Hepatocyte (in vitro differentiated cells): ENCODE measurements at regions not wholly inside any gene's neighbourhood (a gene's known extent, or its start where the extent isn't known, plus 50 kb on each side); places are given as distances from the start of the nearest gene placed in this dataset.

Experiments used
- DNase-seq: peaks from one replicate; pipeline ENCODE4 v3.0.0-alpha.2; 2016; ENCODE audit warnings: low spot score
- H2AFZ ChIP-seq: fragments of 200-600 bp; sonication (generic); 2 replicates; pipeline ENCODE4 v1.6.0; 2016; ENCODE audit warnings: antibody characterized with exemption, mild to moderate bottlenecking
- H3K27ac ChIP-seq: fragments of 200-600 bp; sonication (generic); 2 replicates; pipeline ENCODE4 v1.5.1; 2016; ENCODE audit warnings: mild to moderate bottlenecking
- H3K27me3 ChIP-seq: fragments of 200-600 bp; sonication (generic); 2 replicates; pipeline ENCODE4 v1.6.1; 2016
- H3K36me3 ChIP-seq: fragments of 200-600 bp; sonication (generic); replicated peaks from 2 replicates; pipeline ENCODE4 v1.5.1; 2016; ENCODE audit warnings: low read depth; ENCODE audit not compliant: insufficient read depth
- H3K4me1 ChIP-seq: fragments of 200-600 bp; sonication (generic); 2 replicates; pipeline ENCODE4 v1.5.1; 2016; ENCODE audit warnings: mild to moderate bottlenecking, moderate library complexity; ENCODE audit not compliant: insufficient read depth
- H3K4me2 ChIP-seq: fragments of 200-600 bp; sonication (generic); 2 replicates; pipeline ENCODE4 v1.6.0; 2016
- H3K4me3 ChIP-seq: fragments of 200-600 bp; sonication (generic); 2 replicates; pipeline ENCODE4 v1.5.1; 2016; ENCODE audit warnings: mild to moderate bottlenecking
- H3K79me2 ChIP-seq: fragments of 200-600 bp; sonication (generic); 2 replicates; pipeline ENCODE4 v1.6.0; 2017; ENCODE audit warnings: mild to moderate bottlenecking
- H3K9me2 ChIP-seq: fragments of 200-600 bp; sonication (generic); replicated peaks from 2 replicates; pipeline ENCODE4 v1.6.0; 2017; ENCODE audit warnings: mild to moderate bottlenecking; ENCODE audit not compliant: insufficient read depth
- H3K9me3 ChIP-seq: fragments of 200-600 bp; sonication (generic); 2 replicates; pipeline ENCODE4 v1.5.1; 2016; ENCODE audit warnings: low read depth, mild to moderate bottlenecking
- H4K20me1 ChIP-seq: fragments of 200-600 bp; sonication (generic); 2 replicates; pipeline ENCODE4 v1.6.0; 2016; ENCODE audit warnings: mild to moderate bottlenecking; ENCODE audit not compliant: insufficient read depth, poor library complexity, severe bottlenecking
- CTCF ChIP-seq: fragments of 200-600 bp; sonication (generic); IDR thresholded peaks from 2 replicates; pipeline ENCODE4 v1.5.1; 2016; ENCODE audit warnings: antibody characterized with exemption, mild to moderate bottlenecking; ENCODE audit not compliant: poor library complexity
- EZH2 ChIP-seq: fragments of 200-600 bp; sonication (generic); IDR thresholded peaks from 2 replicates; pipeline ENCODE4 v1.6.1; 2016; ENCODE audit warnings: antibody characterized with exemption, mild to moderate bottlenecking, borderline replicate concordance
- EZH2phosphoT487 ChIP-seq: fragments of 200-600 bp; sonication (generic); IDR thresholded peaks from one replicate; pipeline ENCODE4 v1.6.1; 2018; ENCODE audit warnings: antibody characterized with exemption, mild to moderate bottlenecking, low read depth, moderate library complexity; ENCODE audit not compliant: unreplicated experiment, severe bottlenecking
- WGBS: methylation state at CpG from one replicate; pipeline ENCODE4 v1.1.6; 2016; ENCODE audit warnings: low lambda C conversion rate; ENCODE audit errors: missing lambda C conversion rate; 5-methylcytosine and 5-hydroxymethylcytosine counted together

DNA sequence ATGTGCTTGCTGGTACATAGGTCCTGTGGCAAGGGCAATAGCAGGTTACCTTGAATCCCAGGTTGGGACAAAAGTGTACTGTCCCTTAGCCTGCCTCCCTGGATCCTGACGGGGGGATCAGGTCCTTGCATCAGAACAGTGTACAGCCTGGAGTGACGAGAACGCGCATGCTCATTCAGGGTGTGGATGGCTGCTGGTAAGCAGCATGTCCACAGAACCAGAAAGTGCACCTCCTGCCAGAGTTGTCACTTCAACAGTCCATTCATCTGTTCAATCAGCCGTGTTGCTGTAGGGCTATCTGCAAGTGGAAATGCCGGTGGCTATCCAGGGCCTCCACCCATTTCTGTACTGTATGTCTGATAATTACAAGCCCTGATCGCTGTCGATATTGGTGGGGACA is 236.3 kb upstream of the SOX4 start:
- Histone ChIP-seq H3K27ac (no peak overlapping the region), H3K4me2 (no peak overlapping the region), H3K4me3 (no peak overlapping the region), H4K20me1 (no peaks in the 10 kb centered on the region), H3K9me3 (no peaks in the 10 kb centered on the region), H3K9me2 (no peaks in the 10 kb centered on the region), H3K27me3 (no peaks in the 10 kb centered on the region), H3K4me1 (peaks cover 13% of the 10 kb centered on the region), H2AFZ (no peak overlapping the region), H3K79me2 (no peaks in the 10 kb centered on the region), H3K36me3 (no peaks in the 10 kb centered on the region)
- TF ChIP-seq CTCF (no peak), EZH2phosphoT487 (no peak), EZH2 (no peak)
- no peak for DNase-seq
- 91% methylated on average over 8 of the region's 8 CpGs for WGBS

DNA sequence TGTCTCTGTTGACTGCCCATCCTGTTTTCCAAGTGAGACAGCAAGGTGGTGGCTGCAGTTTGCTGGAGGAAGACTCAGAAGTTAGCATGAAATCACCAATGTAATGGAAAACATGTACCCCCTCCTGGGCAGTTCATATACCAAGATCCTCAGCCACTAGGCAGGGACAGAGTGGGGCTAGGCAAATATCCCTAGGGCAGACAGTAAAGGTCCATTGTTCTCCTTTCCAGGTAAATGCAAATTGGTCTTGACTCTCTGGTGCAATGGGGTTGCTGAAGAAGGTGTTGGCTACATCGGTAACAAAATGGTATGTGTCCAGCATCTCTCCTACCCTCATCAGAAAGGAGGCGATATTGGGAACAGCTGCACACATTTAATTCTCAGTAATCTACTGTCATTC is 233.6 kb upstream of the SOX4 start:
- Histone ChIP-seq H3K9me2 (no peaks in the 10 kb centered on the region), H3K4me2 (no peak overlapping the region), H4K20me1 (no peaks in the 10 kb centered on the region), H2AFZ (no peak overlapping the region), H3K27me3 (no peaks in the 10 kb centered on the region), H3K4me3 (no peak overlapping the region), H3K9me3 (no peaks in the 10 kb centered on the region), H3K4me1 (peaks cover 7% of the 10 kb centered on the region), H3K79me2 (no peaks in the 10 kb centered on the region), H3K27ac (no peak overlapping the region), H3K36me3 (no peaks in the 10 kb centered on the region)
- 84% methylated on average over 2 of the region's 2 CpGs for WGBS
- TF ChIP-seq EZH2phosphoT487 (no peak), EZH2 (no peak), CTCF (no peak)
- DNase-seq: no peak

- peak; percentile 19 for DNase-seq
These were observed 233.2 kb upstream of the SOX4 start for GRCh38 chr6:21360336-21360735.

More at GRCh38 chr6:21360336-21360735, 233.2 kb upstream of the SOX4 start:
- Histone ChIP-seq H3K27ac (no peak overlapping the region), H3K36me3 (no peaks in the 10 kb centered on the region), H3K4me3 (no peak overlapping the region), H2AFZ (no peak overlapping the region), H3K79me2 (no peaks in the 10 kb centered on the region), H3K9me3 (no peaks in the 10 kb centered on the region), H3K4me1 (peaks cover 4% of the 10 kb centered on the region), H3K4me2 (no peak overlapping the region), H3K9me2 (no peaks in the 10 kb centered on the region), H3K27me3 (no peaks in the 10 kb centered on the region), H4K20me1 (no peaks in the 10 kb centered on the region)
- TF ChIP-seq EZH2phosphoT487: no peak
- TF ChIP-seq EZH2: no peak
- TF ChIP-seq CTCF: no peak
- WGBS: 96% methylated on average over 6 of the region's 6 CpGs
